HT-29 (cell line): ENCODE measurements at regions not wholly inside any gene's neighbourhood (a gene's known extent, or its start where the extent isn't known, plus 50 kb on each side); places are given as distances from the start of the nearest gene placed in this dataset.

Experiments
- DNase-seq: peaks from one replicate; pipeline ENCODE4 v3.0.0-alpha.2; 2015; ENCODE audit warnings: low spot score

DNA sequence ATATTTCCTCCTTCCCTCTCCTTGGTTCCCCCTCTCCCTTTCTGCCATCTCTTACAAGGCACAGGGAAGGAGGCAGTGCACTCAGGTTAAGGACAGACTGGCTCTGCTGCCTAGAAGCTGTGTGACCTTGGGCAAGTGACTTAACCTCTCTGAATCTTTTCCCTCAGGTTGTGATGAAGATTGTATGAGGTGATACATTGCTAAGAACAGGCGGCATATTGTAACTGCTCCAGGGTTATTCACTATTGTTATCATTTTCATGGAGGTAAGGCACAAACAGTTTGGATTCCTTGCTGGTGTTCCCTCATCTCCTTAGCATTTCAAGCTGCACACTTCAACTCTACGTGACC lies 126.6 kb upstream of the CXCR4 start:
- no peak for DNase-seq

DNA sequence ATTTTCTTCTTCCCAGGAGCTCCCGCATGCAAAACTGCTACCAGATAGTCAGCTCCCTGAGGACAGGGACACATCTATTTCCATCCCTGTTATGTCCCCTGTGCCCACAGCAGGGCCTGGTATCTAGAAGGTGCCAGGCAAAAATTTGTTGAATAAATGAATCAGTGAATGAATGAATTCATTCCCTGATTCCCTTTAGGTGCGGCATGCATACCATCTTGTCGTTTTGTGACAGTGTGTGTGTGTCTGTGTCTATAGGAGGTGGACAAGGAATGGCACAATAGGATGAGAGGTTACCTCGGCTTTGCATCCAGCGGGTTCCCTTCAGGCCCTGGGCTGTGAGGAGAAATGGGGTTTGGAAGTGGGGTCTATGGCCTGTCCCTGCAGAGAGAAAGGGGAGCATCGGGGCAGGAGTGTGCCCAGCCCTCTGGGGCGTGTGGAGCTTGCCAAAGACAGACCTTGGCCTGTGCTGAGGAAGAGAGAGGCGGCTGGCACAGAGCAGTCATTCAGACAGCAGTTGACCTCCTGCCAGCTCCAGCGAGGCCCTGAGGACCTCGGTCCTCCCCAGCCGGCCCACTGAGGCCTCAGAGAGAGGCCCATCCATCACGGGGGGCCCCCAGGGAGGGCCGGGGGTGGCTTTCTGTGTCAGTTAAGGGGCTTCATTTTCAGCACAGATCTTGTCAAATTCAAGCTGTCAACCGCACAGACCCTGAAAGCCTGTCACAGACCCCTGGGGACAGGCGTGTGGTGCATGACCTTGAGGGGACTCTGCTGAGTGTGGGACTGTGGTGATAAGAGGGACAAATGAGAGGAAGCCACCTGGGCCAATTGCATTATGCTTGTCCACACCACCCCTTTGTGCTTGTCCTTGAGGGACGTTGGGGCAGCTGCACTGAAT lies 125.9 kb upstream of the CXCR4 start:
- DNase-seq: no peak

GRCh38 chr2:136242687-136243277 lies 124.8 kb upstream of the CXCR4 start:
- DNase-seq: no peak

GRCh38 chr2:136242100-136242499 lies 124.2 kb upstream of the CXCR4 start:
- no peak for DNase-seq

DNA sequence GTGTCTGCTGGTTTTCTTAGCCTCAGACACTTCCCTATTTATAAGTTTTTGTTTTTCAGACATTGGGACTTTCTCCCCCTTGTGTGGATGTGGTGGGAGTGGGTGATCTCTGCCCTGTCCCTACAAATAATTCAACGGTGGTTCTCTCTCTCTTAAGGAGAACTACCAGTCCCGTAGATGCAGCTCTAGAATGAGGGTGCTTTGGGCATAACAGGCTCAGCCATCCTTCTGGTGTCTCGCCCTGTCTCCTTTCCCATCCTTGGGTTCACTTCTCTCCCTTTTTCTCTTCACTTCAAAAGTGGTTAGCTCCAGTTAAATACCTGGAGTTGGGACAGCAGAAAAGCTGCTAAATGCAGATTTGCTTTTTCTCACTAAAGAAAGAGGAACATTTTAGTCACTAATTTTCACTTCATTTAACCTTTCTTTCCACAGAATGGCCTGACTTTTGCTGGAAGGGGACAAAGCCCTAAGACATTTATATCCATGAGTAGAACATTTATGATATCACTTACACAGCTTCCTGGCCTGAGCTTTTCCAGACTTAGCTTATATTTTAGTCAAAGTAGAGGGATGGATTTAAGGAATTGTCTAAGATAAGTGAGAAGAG lies 121.2 kb upstream of the CXCR4 start:
- DNase-seq: no peak

DNA sequence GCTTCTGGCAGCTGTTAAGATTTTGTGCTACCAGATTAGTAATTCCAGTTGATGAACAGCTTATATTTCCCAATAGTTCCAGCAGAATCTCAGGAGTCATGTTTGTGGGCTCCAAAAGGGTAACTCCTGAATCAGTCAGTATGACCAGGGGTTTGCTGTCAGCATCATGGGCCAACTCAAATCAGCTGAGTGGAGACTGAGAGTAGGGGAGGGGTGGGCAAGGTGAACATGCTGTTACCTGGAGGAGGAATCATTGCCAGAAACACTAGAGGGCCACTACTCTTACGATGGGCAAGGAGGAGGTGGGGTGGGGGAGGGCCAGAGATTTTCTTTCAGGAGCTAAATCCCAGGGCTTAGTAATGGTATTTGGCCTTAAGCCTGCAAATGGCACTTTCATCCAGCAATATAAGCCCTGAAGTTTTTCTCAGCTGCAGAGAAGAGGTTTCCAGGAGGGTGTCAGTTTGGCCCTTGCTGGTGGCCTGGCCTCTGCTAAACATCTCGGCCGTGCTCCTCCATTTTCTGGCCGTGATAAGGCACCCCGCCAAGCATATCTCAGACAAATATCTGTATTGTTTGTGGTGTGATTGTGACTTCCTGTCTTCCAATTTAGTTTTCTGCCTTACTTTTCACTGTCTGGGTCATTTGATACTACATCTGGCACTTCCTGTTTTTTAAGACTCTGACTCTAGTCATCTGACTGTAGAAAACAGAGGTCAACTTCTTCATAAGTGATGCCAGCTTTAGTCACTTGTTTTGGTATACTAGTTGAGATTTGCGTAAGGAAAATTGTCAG lies 120.5 kb upstream of the CXCR4 start:
- DNase-seq: no peak

- peak; percentile 8 for DNase-seq
Observed at GRCh38 chr2:136236019-136236418, 118.1 kb upstream of the CXCR4 start.

DNA sequence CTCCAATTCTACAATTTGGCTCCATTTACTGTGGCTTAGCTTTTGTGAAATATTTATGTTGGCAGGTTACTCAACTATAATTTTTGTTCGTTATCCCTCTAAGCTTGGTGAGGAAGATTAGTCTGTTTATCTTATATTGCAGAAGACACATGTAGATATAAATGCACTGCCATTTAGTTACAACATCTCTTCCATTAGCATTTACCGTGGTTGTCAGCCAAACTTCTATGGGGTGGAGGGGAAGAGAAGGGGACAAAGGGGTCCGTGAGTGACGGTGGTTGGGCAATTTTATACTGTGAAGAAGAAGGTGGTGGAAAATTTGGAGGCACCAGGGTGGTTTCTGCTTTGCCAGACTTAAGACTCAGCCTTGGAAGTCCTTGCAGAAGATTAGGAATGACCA lies 117.6 kb upstream of the CXCR4 start:
- DNase-seq: no peak

- no peak for DNase-seq
Observed at GRCh38 chr2:136234261-136234660, 116.3 kb upstream of the CXCR4 start.

- DNase-seq: no peak
Observed at GRCh38 chr2:136233298-136233697, 115.3 kb upstream of the CXCR4 start.

GRCh38 chr2:136232456-136233172 lies 114.7 kb upstream of the CXCR4 start:
- no peak for DNase-seq

DNA sequence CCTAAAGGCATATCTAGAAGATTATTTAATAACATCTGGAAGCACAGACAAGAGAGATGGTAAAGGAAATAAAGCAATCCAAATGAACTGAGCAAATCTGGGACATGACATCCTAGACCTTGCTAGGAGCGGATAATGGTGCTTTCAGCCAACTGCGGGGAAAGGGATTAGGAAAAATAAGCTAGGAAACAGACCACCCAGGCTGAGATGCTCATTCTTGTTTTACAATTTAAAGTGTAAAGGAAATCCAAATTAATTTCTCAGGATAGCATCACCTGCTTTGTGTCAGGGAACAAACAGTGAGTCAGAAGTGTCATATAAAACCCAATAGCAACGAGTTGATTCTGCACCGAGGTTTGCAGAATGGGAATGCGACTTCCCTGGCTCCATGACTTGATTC lies 112.5 kb upstream of the CXCR4 start:
- DNase-seq: no peak

- no peak for DNase-seq
Observed at GRCh38 chr2:136226903-136227302, 109.0 kb upstream of the CXCR4 start.

GRCh38 chr2:136225950-136226835 lies 108.2 kb upstream of the CXCR4 start:
- no peak for DNase-seq

DNA sequence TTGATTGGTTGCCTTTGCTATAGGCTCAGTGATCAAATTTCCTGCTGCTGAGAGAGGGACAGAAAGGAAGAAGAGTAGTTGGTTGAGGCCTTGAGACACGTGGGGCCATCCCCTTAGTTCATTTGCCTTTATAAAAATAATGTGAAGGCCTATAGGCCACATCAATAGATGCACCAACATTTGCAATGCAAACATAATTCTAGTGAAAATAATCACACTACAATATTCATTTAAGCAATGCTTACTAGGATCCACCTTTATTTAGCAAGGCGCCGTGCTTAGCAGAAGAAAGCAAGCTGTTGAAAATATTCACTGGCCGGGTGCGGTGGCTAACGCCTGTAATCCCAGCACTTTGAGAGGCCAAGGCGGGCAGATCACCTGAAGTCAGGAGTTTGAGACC lies 105.3 kb upstream of the CXCR4 start:
- no peak for DNase-seq

DNA sequence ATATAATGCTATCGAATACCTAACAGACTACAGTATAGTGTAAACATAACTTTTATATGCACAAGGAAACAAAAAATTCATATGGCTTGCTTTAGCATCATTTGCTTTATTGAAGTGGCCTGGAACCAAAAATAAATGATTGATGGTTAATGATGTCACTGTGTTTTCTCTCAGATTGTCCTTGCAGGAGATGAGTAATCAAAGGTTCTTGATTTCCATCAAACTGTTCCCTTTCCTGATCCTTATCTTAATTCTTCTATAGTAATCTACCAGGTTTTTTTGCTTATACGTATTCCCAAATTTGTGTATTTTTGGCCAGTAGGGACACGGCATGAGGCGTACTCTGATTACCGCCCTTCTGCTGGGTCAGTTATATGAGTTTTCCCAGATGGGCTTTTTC lies 104.9 kb upstream of the CXCR4 start:
- no peak for DNase-seq

- no peak for DNase-seq
Observed at GRCh38 chr2:136221026-136221425, 103.1 kb upstream of the CXCR4 start.

DNA sequence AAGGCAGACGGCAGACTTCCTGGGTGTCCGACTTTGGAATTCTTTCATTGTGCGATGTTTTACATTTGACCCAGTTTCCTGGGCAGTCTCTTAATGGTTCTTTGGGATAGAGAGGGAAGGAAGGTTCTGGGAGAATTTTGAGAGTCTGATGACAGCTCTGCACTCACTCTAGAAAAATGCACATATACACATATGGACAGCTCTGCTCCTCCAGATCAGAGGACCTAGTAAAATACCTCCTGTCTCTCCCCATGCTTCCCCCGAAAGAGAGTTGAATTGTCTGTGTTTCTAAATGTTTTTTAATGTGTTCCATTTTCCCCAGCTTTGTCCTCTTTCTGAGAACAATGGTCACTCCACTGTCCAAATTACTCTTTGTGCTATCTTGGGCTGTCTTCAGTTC lies 102.0 kb upstream of the CXCR4 start:
- DNase-seq: no peak

- no peak for DNase-seq
Observed at GRCh38 chr2:136219341-136219740, 101.4 kb upstream of the CXCR4 start.

GRCh38 chr2:136217996-136218395 lies 100.0 kb upstream of the CXCR4 start:
- no peak for DNase-seq
